Hepatocyte (in vitro differentiated cells): ENCODE measurements at regions not wholly inside any gene's neighbourhood (a gene's known extent, or its start where the extent isn't known, plus 50 kb on each side); places are given as distances from the start of the nearest gene placed in this dataset.
"Not testable (repeated sequence)": the region's sequence is repeated elsewhere in the genome, so short reads cannot be mapped to it uniquely, and the experiment has no call there.

Experiments used
- DNase-seq: peaks from one replicate; pipeline ENCODE4 v3.0.0-alpha.2; 2016; ENCODE audit warnings: low spot score
- H2AFZ ChIP-seq: fragments of 200-600 bp; sonication (generic); 2 replicates; pipeline ENCODE4 v1.6.0; 2016; ENCODE audit warnings: antibody characterized with exemption, mild to moderate bottlenecking
- H3K27ac ChIP-seq: fragments of 200-600 bp; sonication (generic); 2 replicates; pipeline ENCODE4 v1.5.1; 2016; ENCODE audit warnings: mild to moderate bottlenecking
- H3K27me3 ChIP-seq: fragments of 200-600 bp; sonication (generic); 2 replicates; pipeline ENCODE4 v1.6.1; 2016
- H3K36me3 ChIP-seq: fragments of 200-600 bp; sonication (generic); replicated peaks from 2 replicates; pipeline ENCODE4 v1.5.1; 2016; ENCODE audit warnings: low read depth; ENCODE audit not compliant: insufficient read depth
- H3K4me1 ChIP-seq: fragments of 200-600 bp; sonication (generic); 2 replicates; pipeline ENCODE4 v1.5.1; 2016; ENCODE audit warnings: mild to moderate bottlenecking, moderate library complexity; ENCODE audit not compliant: insufficient read depth
- H3K4me2 ChIP-seq: fragments of 200-600 bp; sonication (generic); 2 replicates; pipeline ENCODE4 v1.6.0; 2016
- H3K4me3 ChIP-seq: fragments of 200-600 bp; sonication (generic); 2 replicates; pipeline ENCODE4 v1.5.1; 2016; ENCODE audit warnings: mild to moderate bottlenecking
- H3K79me2 ChIP-seq: fragments of 200-600 bp; sonication (generic); 2 replicates; pipeline ENCODE4 v1.6.0; 2017; ENCODE audit warnings: mild to moderate bottlenecking
- H3K9me2 ChIP-seq: fragments of 200-600 bp; sonication (generic); replicated peaks from 2 replicates; pipeline ENCODE4 v1.6.0; 2017; ENCODE audit warnings: mild to moderate bottlenecking; ENCODE audit not compliant: insufficient read depth
- H3K9me3 ChIP-seq: fragments of 200-600 bp; sonication (generic); 2 replicates; pipeline ENCODE4 v1.5.1; 2016; ENCODE audit warnings: low read depth, mild to moderate bottlenecking
- H4K20me1 ChIP-seq: fragments of 200-600 bp; sonication (generic); 2 replicates; pipeline ENCODE4 v1.6.0; 2016; ENCODE audit warnings: mild to moderate bottlenecking; ENCODE audit not compliant: insufficient read depth, poor library complexity, severe bottlenecking
- WGBS: methylation state at CpG from one replicate; pipeline ENCODE4 v1.1.6; 2016; ENCODE audit warnings: low lambda C conversion rate; ENCODE audit errors: missing lambda C conversion rate; 5-methylcytosine and 5-hydroxymethylcytosine counted together

DNA sequence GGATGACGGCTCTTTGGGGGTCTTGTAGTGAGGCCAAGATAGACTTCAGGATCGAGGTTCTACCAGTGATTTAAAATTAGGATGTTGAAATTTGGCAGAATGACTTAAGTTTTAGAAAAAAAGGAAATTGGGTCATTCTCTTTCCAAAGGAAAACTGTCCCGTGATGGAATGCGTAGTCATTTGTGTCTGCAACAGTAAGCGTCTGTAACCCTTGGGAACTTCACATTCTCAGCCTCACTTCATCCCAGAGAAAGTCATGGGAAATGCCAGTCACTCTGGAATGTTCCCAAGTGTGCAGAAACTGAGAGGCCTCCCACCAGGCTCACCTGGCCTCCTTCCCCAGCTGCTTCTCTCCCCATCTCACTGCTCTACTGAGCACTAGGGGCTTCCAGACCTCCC lies 5441.4 kb upstream of the TPTE start:
- not testable (repeated sequence) for H3K9me3 ChIP-seq, H3K9me2 ChIP-seq, H4K20me1 ChIP-seq, H2AFZ ChIP-seq, H3K79me2 ChIP-seq, H3K36me3 ChIP-seq, H3K27me3 ChIP-seq, DNase-seq, H3K4me3 ChIP-seq, H3K4me1 ChIP-seq, H3K4me2 ChIP-seq, H3K27ac ChIP-seq
- no CpG with 5 or more reads among the region's 5 CpGs for WGBS

DNA sequence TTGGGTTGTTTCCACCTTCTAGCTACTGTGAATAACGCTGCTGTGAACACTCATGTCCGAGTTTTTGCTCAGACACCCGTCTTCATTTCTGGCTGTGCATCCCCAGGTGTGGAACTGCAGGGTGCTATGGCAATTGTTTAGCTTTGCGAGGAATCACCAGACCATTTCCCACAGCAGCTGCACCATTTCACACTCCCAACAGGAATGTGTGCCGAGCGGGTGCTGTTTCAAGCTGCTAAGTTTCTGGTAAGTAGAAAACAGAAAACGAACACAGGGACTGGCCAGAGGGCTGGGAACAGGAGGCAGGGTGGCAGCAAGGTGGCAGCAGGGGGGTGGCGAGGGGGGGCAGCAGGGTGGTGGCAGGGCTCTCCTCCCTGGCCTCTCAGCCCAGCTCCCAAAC lies 5437.1 kb upstream of the TPTE start:
- not testable (repeated sequence) for DNase-seq, H4K20me1 ChIP-seq, H3K27ac ChIP-seq, H2AFZ ChIP-seq, H3K79me2 ChIP-seq, H3K4me3 ChIP-seq, H3K9me2 ChIP-seq, H3K27me3 ChIP-seq, H3K4me2 ChIP-seq, H3K4me1 ChIP-seq, H3K9me3 ChIP-seq, H3K36me3 ChIP-seq
- WGBS = 83% methylated on average over 5 of the region's 8 CpGs

DNA sequence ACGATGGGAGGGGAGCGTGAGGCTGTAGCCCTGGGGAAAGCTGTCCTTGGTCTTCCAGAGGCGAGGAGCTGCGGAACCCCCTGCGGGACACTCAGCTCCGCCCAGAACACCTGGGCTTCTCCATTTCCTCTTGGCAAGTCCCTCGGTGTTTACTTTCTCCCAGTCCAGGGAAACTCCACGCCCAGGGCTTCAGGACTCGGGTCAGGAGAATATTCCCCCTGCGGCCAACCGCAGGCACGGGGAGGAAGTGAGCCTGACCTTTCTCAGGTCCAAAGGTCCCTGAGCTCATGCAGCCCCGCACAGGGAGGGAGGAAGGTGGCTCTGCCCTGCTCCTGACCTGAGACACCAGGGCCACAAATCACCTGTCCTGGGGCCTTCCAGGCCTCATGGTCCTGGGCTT lies 5435.9 kb upstream of the TPTE start:
- H3K27me3 ChIP-seq, DNase-seq, H3K9me3 ChIP-seq, H3K27ac ChIP-seq, H3K79me2 ChIP-seq, H2AFZ ChIP-seq, H3K9me2 ChIP-seq, H3K4me2 ChIP-seq, H3K4me1 ChIP-seq, H3K4me3 ChIP-seq, H3K36me3 ChIP-seq, H4K20me1 ChIP-seq: not testable (repeated sequence)
- WGBS = no CpG with 5 or more reads among the region's 13 CpGs

DNA sequence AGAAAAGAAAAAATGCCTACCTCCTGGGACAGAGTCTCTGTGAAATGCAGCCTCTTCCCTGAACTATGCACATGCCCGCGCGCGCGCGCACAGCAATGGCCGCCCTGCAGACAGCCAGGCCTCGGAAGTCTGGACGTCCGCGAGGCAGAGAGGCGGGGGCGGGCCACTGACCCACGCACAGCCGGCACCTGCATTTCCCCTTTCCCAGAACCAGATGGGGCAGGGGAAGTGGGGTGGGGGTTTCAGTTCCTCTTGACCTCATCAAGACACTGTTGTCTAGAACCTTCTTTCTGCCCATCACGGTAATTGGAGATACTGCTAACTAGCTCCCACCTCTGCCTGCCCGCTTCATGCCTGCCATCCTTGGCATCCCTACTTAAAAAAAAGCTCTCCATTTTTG lies 5435.0 kb upstream of the TPTE start:
- H3K4me2 ChIP-seq, H3K79me2 ChIP-seq, H3K9me3 ChIP-seq, H3K27ac ChIP-seq, H3K9me2 ChIP-seq, H3K4me1 ChIP-seq, H3K36me3 ChIP-seq, H3K27me3 ChIP-seq, H2AFZ ChIP-seq, H3K4me3 ChIP-seq, H4K20me1 ChIP-seq: not testable (repeated sequence)
- WGBS = no CpG with 5 or more reads among the region's 17 CpGs
- DNase-seq = peak; percentile 0

DNA sequence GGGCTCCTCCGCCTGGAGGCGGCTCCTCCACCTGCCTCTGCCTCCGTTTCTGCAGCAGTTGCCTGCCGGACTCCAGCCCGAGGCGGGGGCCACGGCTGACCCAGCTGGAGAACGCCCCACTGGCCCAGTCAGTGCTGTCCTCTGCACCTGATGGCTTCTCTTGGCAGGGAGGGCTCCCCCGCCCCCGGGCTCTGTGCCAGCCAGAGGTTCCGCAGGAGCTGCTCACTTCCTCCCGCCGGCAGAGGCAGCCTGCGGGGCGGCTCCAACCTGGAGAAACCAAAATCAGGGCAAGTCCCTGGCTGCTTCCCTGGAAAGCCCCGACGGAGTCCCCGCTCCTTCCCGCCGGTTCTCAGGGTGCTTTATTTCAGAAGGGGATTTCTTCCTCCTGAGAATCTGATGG lies 5432.6 kb upstream of the TPTE start:
- H3K9me3 ChIP-seq, H3K27ac ChIP-seq, H3K4me1 ChIP-seq, H3K36me3 ChIP-seq, H4K20me1 ChIP-seq, DNase-seq, H3K27me3 ChIP-seq, H2AFZ ChIP-seq, H3K4me2 ChIP-seq, H3K9me2 ChIP-seq, H3K4me3 ChIP-seq, H3K79me2 ChIP-seq: not testable (repeated sequence)
- no CpG with 5 or more reads among the region's 20 CpGs for WGBS

DNA sequence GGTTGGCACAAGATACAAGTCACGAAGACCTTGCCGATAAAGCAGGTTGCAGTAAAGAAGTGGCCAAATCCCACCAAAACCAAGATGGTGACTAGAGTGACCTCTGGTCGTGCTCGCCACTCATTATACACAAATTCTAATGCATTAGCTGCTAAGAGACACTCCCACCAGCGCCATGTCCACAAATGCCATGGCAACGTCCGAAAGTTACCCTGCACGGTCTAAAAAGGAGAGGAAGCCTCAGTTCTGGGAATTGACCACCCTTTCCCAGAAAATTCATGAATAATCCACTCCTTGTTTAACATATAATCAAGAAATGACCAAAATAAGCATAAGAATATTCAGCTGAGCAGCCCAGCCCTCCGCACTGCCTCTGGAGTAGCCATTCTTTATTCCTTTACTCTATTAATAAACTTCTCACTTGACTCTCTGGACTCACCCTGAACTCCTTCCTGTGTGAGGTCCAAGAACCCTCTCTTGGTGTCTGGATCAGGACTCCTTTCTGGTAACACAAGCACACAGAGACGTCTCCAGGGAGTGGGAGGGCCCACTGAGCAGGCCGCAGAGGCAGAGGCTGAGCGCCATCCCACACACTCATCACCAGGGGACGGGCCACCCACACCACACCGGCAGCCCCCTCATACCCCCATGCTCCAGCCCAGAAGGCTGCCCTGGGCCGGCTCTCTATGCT lies 5431.8 kb upstream of the TPTE start:
- not testable (repeated sequence) for H2AFZ ChIP-seq, DNase-seq, H3K4me1 ChIP-seq, H3K36me3 ChIP-seq, H3K27me3 ChIP-seq, H3K9me3 ChIP-seq, H4K20me1 ChIP-seq, H3K4me3 ChIP-seq, H3K4me2 ChIP-seq, H3K9me2 ChIP-seq, H3K79me2 ChIP-seq, H3K27ac ChIP-seq
- WGBS = 77% methylated on average over 5 of the region's 15 CpGs

DNA sequence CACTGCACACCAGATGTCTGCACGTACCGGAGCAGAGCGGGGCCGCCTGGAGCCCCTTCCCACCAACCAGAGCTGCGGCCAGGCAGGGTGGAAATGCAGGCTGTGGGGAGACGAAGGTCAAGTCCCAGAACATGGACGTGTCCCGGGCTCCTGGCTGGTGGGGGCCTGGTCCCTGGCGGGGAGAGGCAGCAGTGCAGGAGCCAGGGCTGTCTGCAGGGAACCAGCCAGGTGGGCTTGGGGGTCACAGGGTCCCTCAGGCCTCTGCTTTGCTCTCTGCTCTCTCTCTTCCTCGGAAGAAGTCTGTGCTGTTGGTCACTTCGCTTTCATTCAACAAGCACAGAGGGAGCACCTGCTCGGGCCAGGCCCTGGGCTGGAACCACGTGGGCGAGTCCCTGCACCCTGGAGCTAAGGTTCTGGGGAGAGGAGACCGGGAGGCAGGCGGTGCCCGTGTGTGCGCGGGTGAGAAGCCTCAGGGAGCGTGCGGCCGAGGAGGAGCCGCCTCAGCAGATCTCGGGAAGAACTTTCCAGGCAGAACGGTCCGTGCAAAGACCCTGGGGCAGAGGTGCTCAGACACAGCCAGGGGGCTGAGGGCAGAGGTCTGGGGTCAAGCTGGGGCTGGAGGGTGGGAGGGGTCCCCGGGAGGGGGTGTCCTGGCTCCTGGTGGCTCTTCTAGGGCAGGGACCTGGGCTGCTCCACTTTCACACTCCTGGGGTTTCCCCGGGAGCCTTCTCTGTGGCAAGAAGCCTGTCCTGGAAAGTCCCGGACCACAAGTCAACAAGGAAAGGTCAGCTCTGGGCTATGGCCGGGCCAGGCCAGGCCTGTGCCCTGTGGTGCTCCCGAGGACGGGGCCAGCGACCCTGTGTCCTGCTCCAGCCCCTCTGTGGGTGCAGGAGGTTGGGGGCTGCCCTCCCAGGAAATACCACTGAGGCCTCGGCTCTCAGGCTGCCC lies 5431.0 kb upstream of the TPTE start:
- H4K20me1 ChIP-seq, H3K4me1 ChIP-seq, DNase-seq, H3K9me2 ChIP-seq, H3K79me2 ChIP-seq, H3K36me3 ChIP-seq, H3K4me2 ChIP-seq, H3K27me3 ChIP-seq, H3K9me3 ChIP-seq, H2AFZ ChIP-seq, H3K27ac ChIP-seq, H3K4me3 ChIP-seq: not testable (repeated sequence)
- WGBS = 96% methylated on average over 16 of the region's 34 CpGs

DNA sequence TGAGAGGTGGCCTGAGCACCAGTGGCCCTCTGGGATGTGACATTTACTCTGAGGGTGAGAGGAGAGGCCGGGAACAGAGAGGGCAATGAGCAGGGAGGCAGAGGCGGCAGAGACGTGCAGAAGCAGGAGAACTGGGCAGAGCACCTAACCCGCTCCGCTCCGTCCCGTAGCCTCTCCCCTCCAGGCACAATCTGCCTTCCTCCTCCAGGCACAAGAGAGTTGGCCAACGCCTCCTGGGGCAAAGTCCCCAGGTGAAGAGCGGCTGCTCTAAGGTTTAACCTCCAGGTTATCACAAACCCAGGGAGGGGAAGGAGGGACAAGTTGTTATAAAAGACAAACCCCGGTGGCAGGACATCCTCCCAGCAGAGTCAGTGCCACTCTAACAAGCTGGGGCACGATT lies 5430.1 kb upstream of the TPTE start:
- not testable (repeated sequence) for H3K4me2 ChIP-seq, H3K36me3 ChIP-seq, H3K4me1 ChIP-seq, H3K9me2 ChIP-seq, H3K79me2 ChIP-seq, H3K9me3 ChIP-seq, H4K20me1 ChIP-seq, H3K27me3 ChIP-seq, DNase-seq, H2AFZ ChIP-seq, H3K4me3 ChIP-seq, H3K27ac ChIP-seq
- WGBS = no CpG with 5 or more reads among the region's 11 CpGs

DNA sequence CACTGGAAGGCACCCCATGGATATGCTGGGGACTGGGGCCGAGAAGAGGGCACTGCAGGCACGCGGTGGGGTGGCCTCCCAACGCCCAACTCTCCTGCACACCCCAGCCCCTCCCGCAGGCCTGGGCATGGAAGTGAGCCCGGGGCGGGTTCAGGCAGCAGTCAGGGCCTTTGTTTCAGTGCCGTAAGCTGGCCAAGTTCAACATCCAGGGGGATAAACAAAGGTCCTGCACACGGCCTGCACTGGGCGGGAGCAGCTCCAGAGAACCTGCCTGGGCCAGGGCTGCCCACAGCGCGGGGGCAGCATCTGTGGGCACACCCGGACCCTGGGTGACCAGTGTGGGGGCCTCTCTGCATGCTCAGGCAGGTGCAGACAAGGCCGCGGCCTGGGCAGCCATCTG lies 5425.8 kb upstream of the TPTE start:
- not testable (repeated sequence) for H3K27me3 ChIP-seq, H3K4me2 ChIP-seq, H3K9me3 ChIP-seq, H4K20me1 ChIP-seq, H3K4me3 ChIP-seq, H3K4me1 ChIP-seq, DNase-seq, H3K79me2 ChIP-seq, H2AFZ ChIP-seq, H3K27ac ChIP-seq, H3K36me3 ChIP-seq, H3K9me2 ChIP-seq
- 94% methylated on average over 7 of the region's 15 CpGs for WGBS
